HG03565 (cell line): ENCODE measurements at regions not wholly inside any gene's neighbourhood (a gene's known extent, or its start where the extent isn't known, plus 50 kb on each side); places are given as distances from the start of the nearest gene placed in this dataset.

Experiments
- ATAC-seq: cut with Tn5 transposase; IDR thresholded peaks from one replicate; pipeline ENCODE4 v1.9.1; 2021; ENCODE audit warnings: mild to moderate bottlenecking, moderate library complexity; ENCODE audit not compliant: unreplicated experiment

- no peak for ATAC-seq
Measured at GRCh38 chr6:114404339-114404955, 61.6 kb upstream of the HS3ST5 start.

GRCh38 chr6:114403858-114404257 is 61.0 kb upstream of the HS3ST5 start:
- ATAC-seq: no peak

- ATAC-seq: no peak
Measured at GRCh38 chr6:114398481-114398880, 55.7 kb upstream of the HS3ST5 start.
